HepG2 (cell line): ENCODE measurements at regions not wholly inside any gene's neighbourhood (a gene's known extent, or its start where the extent isn't known, plus 50 kb on each side); places are given as distances from the start of the nearest gene placed in this dataset.

Experiments used
- ATAC-seq: fragments of 200-7000 bp; cut with Tn5 transposase; 3 replicates; pipeline ENCODE4 v1.9.1; 2020; ENCODE audit warnings: mild to moderate bottlenecking, moderate library complexity
- BruUV-seq: library from RNA; stranded (reverse); fragments of 400-500 nt; replicated peaks from 2 replicates; lab custom pipeline; 2021; lab: Mats Ljungman, UMichigan
- CTCF ChIA-PET: fragments of 300-600 bp; formaldehyde crosslinking; extraction: SDS; loops from one replicate; lab custom pipeline; 2021; ENCODE audit warnings: low total read pairs, inconsistent platforms, low intra/inter-chr PET ratio; lab: Yijun Ruan, JAX
- POLR2A ChIA-PET: fragments of 350-600 bp; sonication (Branson Sonifier 250); formaldehyde crosslinking; loops from one replicate; lab custom pipeline; 2020; ENCODE audit warnings: antibody characterized with exemption, inconsistent platforms; lab: Yijun Ruan, JAX
- DNase-seq: peaks from one replicate; pipeline ENCODE4 v3.0.0-alpha.2; 2015; ENCODE audit warnings: low spot score
- FAIRE-seq: peaks from 3 replicates; lab custom pipeline; 2011; peaks lifted over from hg19 to GRCh38; lab: Jason Lieb, UNC
- H2AFZ ChIP-seq: one replicate; pipeline ENCODE4 v1.6.1; 2011; ENCODE audit warnings: low read length, inconsistent platforms
- H3K27ac ChIP-seq: fragments of 300-600 bp; 3 replicates; pipeline ENCODE4 v1.8.0; 2011; ENCODE audit warnings: mixed run types, mild to moderate bottlenecking, mixed read lengths, low read length, inconsistent platforms; ENCODE audit not compliant: insufficient read depth; ENCODE audit errors: extremely low read length
- H3K27me3 ChIP-seq, 2 experiments: fragments of 200-600 bp in 1 of 2; 2 replicates in 1 of 2; 3 replicates in 1 of 2; pipeline versions ENCODE4 v1.6.0 to v1.8.0; 2011; ENCODE audit warnings: low read length in 2 of 2, mild to moderate bottlenecking in 2 of 2, moderate library complexity in 2 of 2, inconsistent platforms in 1 of 2; ENCODE audit not compliant: insufficient read depth in 2 of 2, control insufficient read depth in 1 of 2
- H3K36me3 ChIP-seq, 2 experiments: fragments of 200-600 bp in 1 of 2; replicated peaks in 1 of 2; 2 replicates in 1 of 2; 3 replicates in 1 of 2; pipeline versions ENCODE4 v1.5.1 to v1.8.0; 2011; ENCODE audit warnings: low read length in 2 of 2, inconsistent platforms in 1 of 2; ENCODE audit not compliant: insufficient read depth in 2 of 2, control insufficient read depth in 1 of 2
- H3K4me1 ChIP-seq: 2 replicates; pipeline ENCODE4 v1.5.1; 2012; ENCODE audit warnings: low read length, inconsistent platforms; ENCODE audit not compliant: insufficient read depth
- H3K4me2 ChIP-seq: 2 replicates; pipeline ENCODE4 v1.6.0; 2011; ENCODE audit warnings: low read depth, low read length, inconsistent platforms
- H3K4me3 ChIP-seq, 3 experiments: fragments of 200-600 bp in 1 of 3; sonication (generic), shearing (Covaris generic) in 1 of 3; replicated peaks in 1 of 3; 2 replicates each; pipeline ENCODE4 v1.5.1; 2011 to 2016; ENCODE audit warnings: low read length in 3 of 3, inconsistent platforms in 2 of 3, low read depth in 2 of 3, mild to moderate bottlenecking in 2 of 3, control low read depth in 1 of 3, mixed read lengths in 1 of 3; ENCODE audit not compliant: insufficient read depth in 1 of 3
- H3K79me2 ChIP-seq: one replicate; pipeline ENCODE4 v1.6.1; 2011; ENCODE audit warnings: low read length, inconsistent platforms; ENCODE audit not compliant: insufficient read depth
- H3K9ac ChIP-seq: 2 replicates; pipeline ENCODE4 v1.6.0; 2011; ENCODE audit warnings: mild to moderate bottlenecking, low read depth, low read length, inconsistent platforms; ENCODE audit not compliant: insufficient read depth
- H3K9me3 ChIP-seq: 2 replicates; pipeline ENCODE4 v1.5.1; 2012; ENCODE audit warnings: mild to moderate bottlenecking, low read length
- H4K20me1 ChIP-seq: 2 replicates; pipeline ENCODE4 v1.6.0; 2011; ENCODE audit warnings: inconsistent platforms, mild to moderate bottlenecking, low read length, moderate library complexity; ENCODE audit not compliant: insufficient read depth
- BRCA1 ChIP-seq: sonication (generic); formaldehyde crosslinking; IDR thresholded peaks from 2 replicates; pipeline ENCODE4 v1.4.0; 2020; ENCODE audit warnings: missing genetic modification reagents
- GATAD1 ChIP-seq: IDR thresholded peaks from 2 replicates; pipeline ENCODE4 v1.6.1; 2016; ENCODE audit warnings: missing genetic modification reagents, missing compliant biosample characterization
- NCOA2 ChIP-seq: sonication (generic); formaldehyde crosslinking; IDR thresholded peaks from 2 replicates; pipeline ENCODE4 v1.8.0; 2022; ENCODE audit warnings: inconsistent platforms
- NONO ChIP-seq, 2 experiments: fragments of 450-650 bp in 1 of 2; sonication (generic) in 1 of 2; formaldehyde crosslinking in 1 of 2; IDR thresholded peaks in 1 of 2; conservative IDR thresholded peaks in 1 of 2; 2 replicates each; pipeline versions ENCODE4 v1.6.1 to v1.8.0; 2017 to 2022; ENCODE audit warnings: mild to moderate bottlenecking in 1 of 2, missing genetic modification reagents in 1 of 2, moderate library complexity in 1 of 2
- RBM39 ChIP-seq: fragments of 200-400 bp; formaldehyde crosslinking; IDR thresholded peaks from one replicate; pipeline ENCODE4 v1.6.1; 2018; ENCODE audit warnings: antibody characterized with exemption, mild to moderate bottlenecking, low read depth, low read length; ENCODE audit not compliant: poor library complexity, severe bottlenecking
- TEAD2 ChIP-seq: sonication (generic); formaldehyde crosslinking; IDR thresholded peaks from 2 replicates; pipeline ENCODE4 v1.9.0; 2021; ENCODE audit warnings: missing genetic modification reagents
- ZFP41 ChIP-seq: sonication (generic); formaldehyde crosslinking; IDR thresholded peaks from 2 replicates; pipeline ENCODE4 v1.4.0; 2020; ENCODE audit warnings: mild to moderate bottlenecking, missing genetic modification reagents, borderline replicate concordance
- ZNF207 ChIP-seq: fragments of 450-650 bp; IDR thresholded peaks from 2 replicates; pipeline ENCODE4 v1.6.1; 2016; ENCODE audit warnings: antibody characterized with exemption, borderline replicate concordance
- in situ Hi-C: cut with HindIII; loops from 2 replicates; pipeline ENCODE4 v1.10.0; 2017; ENCODE audit warnings: low pct_unique_long_range_greater_than_20kb; ENCODE audit not compliant: extremely low pct_ligation_motif_present
- intact Hi-C: fragments of 100-400 bp; cut with micrococcal nuclease; formaldehyde crosslinking; loops from one replicate; pipeline ENCODE4 v1.10.0; 2022; ENCODE audit not compliant: unreplicated experiment
- TF ChIP-seq, protein P1 (sequence below): sonication (generic); formaldehyde crosslinking; IDR thresholded peaks from 2 replicates; pipeline ENCODE4 v1.5.1; 2020; ENCODE audit warnings: missing genetic modification reagents, mild to moderate bottlenecking, borderline replicate concordance
- TF ChIP-seq, protein P2 (sequence below): sonication (generic); formaldehyde crosslinking; IDR thresholded peaks from 2 replicates; pipeline ENCODE4 v1.5.1; 2020; ENCODE audit warnings: mild to moderate bottlenecking, missing genetic modification reagents, moderate library complexity
- TF ChIP-seq, protein P3 (sequence below): IDR thresholded peaks from 2 replicates; pipeline ENCODE4 v1.6.1; 2012; ENCODE audit warnings: low read depth, low read length, improper control_type of control experiment
- TF ChIP-seq, protein P4 (sequence below): sonication (generic); formaldehyde crosslinking; IDR thresholded peaks from 2 replicates; pipeline ENCODE4 v1.4.0; 2020; ENCODE audit warnings: missing genetic modification reagents
- TF ChIP-seq, protein P5 (sequence below): sonication (generic); formaldehyde crosslinking; IDR thresholded peaks from 2 replicates; pipeline ENCODE4 v1.4.0; 2020; ENCODE audit warnings: missing genetic modification reagents

DNA sequence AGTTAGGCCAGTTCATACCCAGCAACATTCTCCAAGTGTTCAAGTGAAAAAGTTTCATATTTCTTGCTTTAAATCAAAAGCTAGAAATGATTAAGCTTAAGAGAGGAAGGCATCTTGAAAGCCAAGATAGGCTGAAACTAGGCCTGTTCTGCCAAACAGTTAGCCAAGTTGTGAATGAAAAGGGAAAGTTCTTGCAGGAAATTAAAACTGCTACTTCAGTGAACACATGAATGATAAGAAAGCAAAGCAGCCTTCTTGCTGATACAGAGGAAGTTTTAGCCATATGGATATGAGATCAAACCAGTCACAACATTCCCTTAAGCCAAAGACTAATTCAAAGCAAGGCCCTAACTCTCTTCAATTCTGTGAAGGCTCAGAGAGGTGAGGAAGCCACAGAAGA lies 274.7 kb downstream of the TUSC7 start:
- CTCF ChIA-PET = no interaction called here
- intact Hi-C loops = no loop called here
- Histone ChIP-seq H3K4me1 (no peaks in the 10 kb centered on the region), H4K20me1 (no peaks in the 10 kb centered on the region), H3K79me2 (no peaks in the 10 kb centered on the region), H3K4me3 (no peak overlapping the region), H3K4me2 (no peak overlapping the region), H3K9me3 (no peaks in the 10 kb centered on the region), H3K27ac (no peak overlapping the region), H3K27me3 (no peaks in the 10 kb centered on the region), H3K9ac (no peak overlapping the region), H3K36me3 (no peaks in the 10 kb centered on the region), H2AFZ (no peak overlapping the region)
- no TSS peak for BruUV-seq
- no peak for DNase-seq
- POLR2A ChIA-PET = no interaction called here
- in situ Hi-C loops = no loop called here
- no peak for ATAC-seq
- no peak for FAIRE-seq
- TF ChIP-seq GATAD1 (CRISPR knock-in tag) (no peak), BRCA1 (CRISPR knock-in tag) (no peak), NONO (IDR thresholded peaks at IDR 0.05) (no peak), NONO (CRISPR knock-in tag; conservative IDR thresholded peaks at IDR 0.05) (no peak), TEAD2 (CRISPR knock-in tag) (no peak), ZNF207 (no peak), RBM39 (no peak), NCOA2 (CRISPR knock-in tag) (no peak), ZFP41 (CRISPR knock-in tag) (no peak)
- TF ChIP-seq, protein P1, sequence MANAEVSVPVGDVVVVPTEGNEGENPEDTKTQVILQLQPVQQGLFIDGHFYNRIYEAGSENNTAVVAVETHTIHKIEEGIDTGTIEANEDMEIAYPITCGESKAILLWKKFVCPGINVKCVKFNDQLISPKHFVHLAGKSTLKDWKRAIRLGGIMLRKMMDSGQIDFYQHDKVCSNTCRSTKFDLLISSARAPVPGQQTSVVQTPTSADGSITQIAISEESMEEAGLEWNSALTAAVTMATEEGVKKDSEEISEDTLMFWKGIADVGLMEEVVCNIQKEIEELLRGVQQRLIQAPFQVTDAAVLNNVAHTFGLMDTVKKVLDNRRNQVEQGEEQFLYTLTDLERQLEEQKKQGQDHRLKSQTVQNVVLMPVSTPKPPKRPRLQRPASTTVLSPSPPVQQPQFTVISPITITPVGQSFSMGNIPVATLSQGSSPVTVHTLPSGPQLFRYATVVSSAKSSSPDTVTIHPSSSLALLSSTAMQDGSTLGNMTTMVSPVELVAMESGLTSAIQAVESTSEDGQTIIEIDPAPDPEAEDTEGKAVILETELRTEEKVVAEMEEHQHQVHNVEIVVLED (CRISPR knock-in tag) = no peak
- TF ChIP-seq, protein P2, sequence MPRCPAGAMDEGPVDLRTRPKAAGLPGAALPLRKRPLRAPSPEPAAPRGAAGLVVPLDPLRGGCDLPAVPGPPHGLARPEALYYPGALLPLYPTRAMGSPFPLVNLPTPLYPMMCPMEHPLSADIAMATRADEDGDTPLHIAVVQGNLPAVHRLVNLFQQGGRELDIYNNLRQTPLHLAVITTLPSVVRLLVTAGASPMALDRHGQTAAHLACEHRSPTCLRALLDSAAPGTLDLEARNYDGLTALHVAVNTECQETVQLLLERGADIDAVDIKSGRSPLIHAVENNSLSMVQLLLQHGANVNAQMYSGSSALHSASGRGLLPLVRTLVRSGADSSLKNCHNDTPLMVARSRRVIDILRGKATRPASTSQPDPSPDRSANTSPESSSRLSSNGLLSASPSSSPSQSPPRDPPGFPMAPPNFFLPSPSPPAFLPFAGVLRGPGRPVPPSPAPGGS = no peak
- TF ChIP-seq, protein P3, sequence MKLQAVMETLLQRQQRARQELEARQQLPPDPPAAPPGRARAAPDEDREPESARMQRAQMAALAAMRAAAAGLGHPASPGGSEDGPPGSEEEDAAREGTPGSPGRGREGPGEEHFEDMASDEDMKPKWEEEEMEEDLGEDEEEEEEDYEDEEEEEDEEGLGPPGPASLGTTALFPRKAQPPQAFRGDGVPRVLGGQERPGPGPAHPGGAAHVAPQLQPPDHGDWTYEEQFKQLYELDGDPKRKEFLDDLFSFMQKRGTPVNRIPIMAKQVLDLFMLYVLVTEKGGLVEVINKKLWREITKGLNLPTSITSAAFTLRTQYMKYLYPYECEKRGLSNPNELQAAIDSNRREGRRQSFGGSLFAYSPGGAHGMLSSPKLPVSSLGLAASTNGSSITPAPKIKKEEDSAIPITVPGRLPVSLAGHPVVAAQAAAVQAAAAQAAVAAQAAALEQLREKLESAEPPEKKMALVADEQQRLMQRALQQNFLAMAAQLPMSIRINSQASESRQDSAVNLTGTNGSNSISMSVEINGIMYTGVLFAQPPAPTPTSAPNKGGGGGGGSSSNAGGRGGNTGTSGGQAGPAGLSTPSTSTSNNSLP = no peak
- TF ChIP-seq, protein P4, sequence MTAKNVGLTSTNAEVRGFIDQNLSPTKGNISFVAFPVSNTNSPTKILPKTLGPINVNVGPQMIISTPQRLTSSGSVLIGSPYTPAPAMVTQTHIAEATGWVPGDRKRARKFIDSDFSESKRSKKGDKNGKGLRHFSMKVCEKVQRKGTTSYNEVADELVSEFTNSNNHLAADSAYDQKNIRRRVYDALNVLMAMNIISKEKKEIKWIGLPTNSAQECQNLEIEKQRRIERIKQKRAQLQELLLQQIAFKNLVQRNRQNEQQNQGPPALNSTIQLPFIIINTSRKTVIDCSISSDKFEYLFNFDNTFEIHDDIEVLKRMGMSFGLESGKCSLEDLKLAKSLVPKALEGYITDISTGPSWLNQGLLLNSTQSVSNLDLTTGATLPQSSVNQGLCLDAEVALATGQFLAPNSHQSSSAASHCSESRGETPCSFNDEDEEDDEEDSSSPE (CRISPR knock-in tag) = no peak
- TF ChIP-seq, protein P5, sequence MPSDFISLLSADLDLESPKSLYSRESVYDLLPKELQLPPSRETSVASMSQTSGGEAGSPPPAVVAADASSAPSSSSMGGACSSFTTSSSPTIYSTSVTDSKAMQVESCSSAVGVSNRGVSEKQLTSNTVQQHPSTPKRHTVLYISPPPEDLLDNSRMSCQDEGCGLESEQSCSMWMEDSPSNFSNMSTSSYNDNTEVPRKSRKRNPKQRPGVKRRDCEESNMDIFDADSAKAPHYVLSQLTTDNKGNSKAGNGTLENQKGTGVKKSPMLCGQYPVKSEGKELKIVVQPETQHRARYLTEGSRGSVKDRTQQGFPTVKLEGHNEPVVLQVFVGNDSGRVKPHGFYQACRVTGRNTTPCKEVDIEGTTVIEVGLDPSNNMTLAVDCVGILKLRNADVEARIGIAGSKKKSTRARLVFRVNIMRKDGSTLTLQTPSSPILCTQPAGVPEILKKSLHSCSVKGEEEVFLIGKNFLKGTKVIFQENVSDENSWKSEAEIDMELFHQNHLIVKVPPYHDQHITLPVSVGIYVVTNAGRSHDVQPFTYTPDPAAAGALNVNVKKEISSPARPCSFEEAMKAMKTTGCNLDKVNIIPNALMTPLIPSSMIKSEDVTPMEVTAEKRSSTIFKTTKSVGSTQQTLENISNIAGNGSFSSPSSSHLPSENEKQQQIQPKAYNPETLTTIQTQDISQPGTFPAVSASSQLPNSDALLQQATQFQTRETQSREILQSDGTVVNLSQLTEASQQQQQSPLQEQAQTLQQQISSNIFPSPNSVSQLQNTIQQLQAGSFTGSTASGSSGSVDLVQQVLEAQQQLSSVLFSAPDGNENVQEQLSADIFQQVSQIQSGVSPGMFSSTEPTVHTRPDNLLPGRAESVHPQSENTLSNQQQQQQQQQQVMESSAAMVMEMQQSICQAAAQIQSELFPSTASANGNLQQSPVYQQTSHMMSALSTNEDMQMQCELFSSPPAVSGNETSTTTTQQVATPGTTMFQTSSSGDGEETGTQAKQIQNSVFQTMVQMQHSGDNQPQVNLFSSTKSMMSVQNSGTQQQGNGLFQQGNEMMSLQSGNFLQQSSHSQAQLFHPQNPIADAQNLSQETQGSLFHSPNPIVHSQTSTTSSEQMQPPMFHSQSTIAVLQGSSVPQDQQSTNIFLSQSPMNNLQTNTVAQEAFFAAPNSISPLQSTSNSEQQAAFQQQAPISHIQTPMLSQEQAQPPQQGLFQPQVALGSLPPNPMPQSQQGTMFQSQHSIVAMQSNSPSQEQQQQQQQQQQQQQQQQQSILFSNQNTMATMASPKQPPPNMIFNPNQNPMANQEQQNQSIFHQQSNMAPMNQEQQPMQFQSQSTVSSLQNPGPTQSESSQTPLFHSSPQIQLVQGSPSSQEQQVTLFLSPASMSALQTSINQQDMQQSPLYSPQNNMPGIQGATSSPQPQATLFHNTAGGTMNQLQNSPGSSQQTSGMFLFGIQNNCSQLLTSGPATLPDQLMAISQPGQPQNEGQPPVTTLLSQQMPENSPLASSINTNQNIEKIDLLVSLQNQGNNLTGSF (CRISPR knock-in tag) = no peak
- TF ChIP-seq, all 625 proteins: peak for 0
